MM.1S (cell line): ENCODE measurements at regions not wholly inside any gene's neighbourhood (a gene's known extent, or its start where the extent isn't known, plus 50 kb on each side); places are given as distances from the start of the nearest gene placed in this dataset.

ENCODE experiments used
- DNase-seq: peaks from one replicate; pipeline ENCODE4 v3.0.0-alpha.2; 2015
- H2AFZ ChIP-seq: fragments of 300-600 bp; sonication (generic); 2 replicates; pipeline ENCODE4 v1.6.0; 2016; ENCODE audit warnings: antibody characterized with exemption, low read length
- H3F3A ChIP-seq: fragments of 300-600 bp; sonication (generic); 2 replicates; pipeline ENCODE4 v1.6.1; 2016; ENCODE audit warnings: mild to moderate bottlenecking, antibody characterized with exemption, low read length, moderate library complexity, mixed read lengths; ENCODE audit not compliant: insufficient read depth
- H3K27ac ChIP-seq: fragments of 300-600 bp; sonication (generic); 2 replicates; pipeline ENCODE4 v1.5.1; 2016; ENCODE audit warnings: mild to moderate bottlenecking, low read length
- H3K27me3 ChIP-seq: fragments of 300-600 bp; sonication (generic); replicated peaks from 2 replicates; pipeline ENCODE4 v1.6.0; 2016; ENCODE audit warnings: low read length; ENCODE audit not compliant: insufficient read depth
- H3K36me3 ChIP-seq: fragments of 300-600 bp; sonication (generic); replicated peaks from 2 replicates; pipeline ENCODE4 v1.6.1; 2016; ENCODE audit warnings: mild to moderate bottlenecking, low read length, mixed read lengths; ENCODE audit not compliant: insufficient read depth
- H3K4me1 ChIP-seq: fragments of 300-600 bp; sonication (generic); 2 replicates; pipeline ENCODE4 v1.6.1; 2016; ENCODE audit warnings: low read length, mixed read lengths
- H3K4me2 ChIP-seq: fragments of 300-600 bp; sonication (generic); 2 replicates; pipeline ENCODE4 v1.6.0; 2016; ENCODE audit warnings: low read depth, low read length
- H3K4me3 ChIP-seq: fragments of 300-600 bp; sonication (generic); 2 replicates; pipeline ENCODE4 v1.5.1; 2016; ENCODE audit warnings: low read length, mixed read lengths
- H3K79me2 ChIP-seq: fragments of 300-600 bp; sonication (generic); 2 replicates; pipeline ENCODE4 v1.6.1; 2016; ENCODE audit warnings: mixed run types, low read length, mixed read lengths
- H3K9ac ChIP-seq: fragments of 300-600 bp; sonication (generic); 2 replicates; pipeline ENCODE4 v1.6.1; 2016; ENCODE audit warnings: low read length, mixed read lengths
- H3K9me2 ChIP-seq: fragments of 300-600 bp; sonication (generic); replicated peaks from 2 replicates; pipeline ENCODE4 v1.6.1; 2016; ENCODE audit warnings: mild to moderate bottlenecking, low read length, mixed read lengths; ENCODE audit not compliant: insufficient read depth
- H3K9me3 ChIP-seq: fragments of 300-600 bp; sonication (generic); replicated peaks from 2 replicates; pipeline ENCODE4 v1.6.1; 2016; ENCODE audit warnings: mild to moderate bottlenecking, low read length, mixed read lengths; ENCODE audit not compliant: insufficient read depth
- H4K20me1 ChIP-seq: fragments of 300-600 bp; sonication (generic); 2 replicates; pipeline ENCODE4 v1.6.1; 2016; ENCODE audit warnings: mild to moderate bottlenecking, low read length, moderate library complexity, mixed read lengths; ENCODE audit not compliant: insufficient read depth
- CTCF ChIP-seq: fragments of 300-600 bp; sonication (generic); IDR thresholded peaks from 2 replicates; pipeline ENCODE4 v1.5.1; 2016; ENCODE audit warnings: antibody characterized with exemption, low read length, mixed read lengths
- EZH2 ChIP-seq: fragments of 300-600 bp; sonication (generic); optimal IDR thresholded peaks from 2 replicates; pipeline ENCODE3; 2017; ENCODE audit warnings: low read depth, mild to moderate bottlenecking, antibody characterized with exemption, low read length, mixed read lengths
- EZH2phosphoT487 ChIP-seq: fragments of 300-600 bp; sonication (generic); IDR thresholded peaks from 2 replicates; pipeline ENCODE4 v1.6.1; 2018; ENCODE audit warnings: antibody characterized with exemption, low read length

- Histone ChIP-seq H4K20me1 (no peaks in the 10 kb centered on the region), H3K4me1 (no peaks in the 10 kb centered on the region), H3K4me3 (no peak overlapping the region), H3K9me3 (no peaks in the 10 kb centered on the region), H2AFZ (no peak overlapping the region), H3F3A (no peaks in the 10 kb centered on the region), H3K27me3 (no peaks in the 10 kb centered on the region), H3K9me2 (no peaks in the 10 kb centered on the region), H3K9ac (no peak overlapping the region), H3K79me2 (no peaks in the 10 kb centered on the region), H3K27ac (no peak overlapping the region), H3K4me2 (no peak overlapping the region), H3K36me3 (no peaks in the 10 kb centered on the region)
- no peak for DNase-seq
- TF ChIP-seq EZH2phosphoT487 = no peak
- TF ChIP-seq CTCF = no peak
Measured at GRCh38 chr4:165740911-165741310, 132.1 kb upstream of the TLL1 start.

DNA sequence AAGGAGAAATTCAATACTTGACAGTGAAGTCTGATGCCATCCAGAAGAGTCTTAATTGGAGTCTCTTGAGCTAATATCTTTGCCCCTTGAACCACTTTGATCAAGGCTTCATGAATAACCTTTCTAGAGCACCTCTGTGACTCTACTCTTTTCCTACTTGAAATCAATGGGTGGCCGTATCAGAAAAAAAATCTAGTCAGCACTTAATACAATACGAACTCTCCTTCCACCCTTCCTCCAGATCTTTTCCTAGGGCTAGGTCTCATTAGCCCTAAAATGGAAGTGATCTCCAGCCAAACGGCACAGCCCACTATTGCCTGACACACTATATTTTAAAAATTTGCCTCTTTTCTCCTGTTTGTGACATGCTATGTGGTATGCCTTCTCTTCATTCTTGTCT is 129.6 kb upstream of the TLL1 start:
- no peaks in the 10 kb centered on the region for H3K9me2 ChIP-seq
- no peak overlapping the region for H2AFZ ChIP-seq
- no peak for DNase-seq
- H3K4me1 ChIP-seq = no peaks in the 10 kb centered on the region
- H3K4me2 ChIP-seq = no peak overlapping the region
- H3K9ac ChIP-seq = no peak overlapping the region
- H3K27ac ChIP-seq = no peak overlapping the region
- H3K9me3 ChIP-seq = no peaks in the 10 kb centered on the region
- no peaks in the 10 kb centered on the region for H3K36me3 ChIP-seq
- H3K27me3 ChIP-seq = no peaks in the 10 kb centered on the region
- TF ChIP-seq CTCF (no peak), EZH2 (no peak), EZH2phosphoT487 (no peak)
- H4K20me1 ChIP-seq = no peaks in the 10 kb centered on the region
- H3K4me3 ChIP-seq = no peak overlapping the region
- no peaks in the 10 kb centered on the region for H3F3A ChIP-seq
- H3K79me2 ChIP-seq = no peaks in the 10 kb centered on the region

DNA sequence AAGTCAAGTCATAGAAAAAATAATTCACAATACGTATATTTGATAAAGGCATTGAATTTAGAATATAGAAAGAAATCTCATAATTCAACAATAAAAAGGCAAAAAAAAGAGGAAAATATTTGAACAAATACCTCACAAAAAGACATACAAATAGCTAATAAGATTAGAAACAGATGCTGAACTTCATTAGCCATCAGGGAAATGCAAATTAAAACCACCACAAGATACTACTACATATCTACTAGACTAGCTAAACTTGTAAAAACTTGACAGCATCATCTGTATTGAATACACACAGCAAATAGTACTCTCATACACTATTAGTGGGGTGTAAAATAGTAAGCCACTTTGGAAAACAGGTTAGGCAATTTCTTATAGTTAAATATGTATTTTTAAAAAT is 128.7 kb upstream of the TLL1 start:
- H3K4me2 ChIP-seq = no peak overlapping the region
- no peaks in the 10 kb centered on the region for H3K27me3 ChIP-seq
- no peaks in the 10 kb centered on the region for H3K9me3 ChIP-seq
- no peak overlapping the region for H3K4me3 ChIP-seq
- no peaks in the 10 kb centered on the region for H3K79me2 ChIP-seq
- no peaks in the 10 kb centered on the region for H3K9me2 ChIP-seq
- no peak overlapping the region for H2AFZ ChIP-seq
- H4K20me1 ChIP-seq = no peaks in the 10 kb centered on the region
- no peak for DNase-seq
- no peaks in the 10 kb centered on the region for H3K36me3 ChIP-seq
- TF ChIP-seq EZH2 (no peak), EZH2phosphoT487 (no peak), CTCF (no peak)
- no peaks in the 10 kb centered on the region for H3F3A ChIP-seq
- H3K4me1 ChIP-seq = no peaks in the 10 kb centered on the region
- no peak overlapping the region for H3K9ac ChIP-seq
- no peak overlapping the region for H3K27ac ChIP-seq

GRCh38 chr4:165748321-165748720 is 124.7 kb upstream of the TLL1 start:
- Histone ChIP-seq H3K4me3 (no peak overlapping the region), H3K9me2 (no peaks in the 10 kb centered on the region), H3K9ac (no peak overlapping the region), H3K27me3 (no peaks in the 10 kb centered on the region), H4K20me1 (no peaks in the 10 kb centered on the region), H3F3A (no peaks in the 10 kb centered on the region), H3K27ac (no peak overlapping the region), H3K9me3 (no peaks in the 10 kb centered on the region), H3K4me2 (no peak overlapping the region), H3K36me3 (no peaks in the 10 kb centered on the region), H2AFZ (no peak overlapping the region), H3K79me2 (no peaks in the 10 kb centered on the region), H3K4me1 (no peaks in the 10 kb centered on the region)
- DNase-seq = no peak
- no peak for TF ChIP-seq EZH2phosphoT487
- no peak for TF ChIP-seq EZH2
- no peak for TF ChIP-seq CTCF
